Subcutaneous abdominal adipose tissue (tissue), 5 donors: ENCODE measurements at regions not wholly inside any gene's neighbourhood (a gene's known extent, or its start where the extent isn't known, plus 50 kb on each side); places are given as distances from the start of the nearest gene placed in this dataset.

ENCODE experiments used
- H3K27ac ChIP-seq: one replicate; pipeline ENCODE4 v1.7.0; 2013; ENCODE audit warnings: low read depth, mild to moderate bottlenecking, inconsistent platforms, low read length, moderate library complexity
- H3K27me3 ChIP-seq, 5 donors: one replicate each; pipeline ENCODE4 v1.7.0; 2013; ENCODE audit warnings: low read length in 5 of 5, inconsistent platforms in 1 of 5; ENCODE audit not compliant: control insufficient read depth in 5 of 5, insufficient read depth in 4 of 5
- H3K36me3 ChIP-seq, 5 donors: one replicate each; pipeline ENCODE4 v1.7.0; 2013; ENCODE audit warnings: low read length in 5 of 5; ENCODE audit not compliant: control insufficient read depth in 5 of 5, insufficient read depth in 5 of 5
- H3K4me1 ChIP-seq, 5 donors: one replicate each; pipeline ENCODE4 v1.7.0; 2013; ENCODE audit warnings: low read length in 5 of 5, mild to moderate bottlenecking in 3 of 5, moderate library complexity in 1 of 5; ENCODE audit not compliant: control insufficient read depth in 5 of 5, insufficient read depth in 5 of 5
- H3K4me3 ChIP-seq, 5 donors: one replicate each; pipeline ENCODE4 v1.7.0; 2013; ENCODE audit warnings: low read length in 5 of 5, low read depth in 1 of 5
- H3K9ac ChIP-seq, 5 donors: one replicate each; pipeline ENCODE4 v1.7.0; 2013; ENCODE audit warnings: low read length in 5 of 5, mild to moderate bottlenecking in 4 of 5, moderate library complexity in 3 of 5
- H3K9me3 ChIP-seq, 5 donors: one replicate each; pipeline ENCODE4 v1.7.0; 2013; ENCODE audit warnings: low read length in 5 of 5; ENCODE audit not compliant: control insufficient read depth in 5 of 5
- donor health status: healthy.
- donor health status: healthy.
- donor health status: healthy.
- donor health status: healthy.
- donor health status: healthy.

DNA sequence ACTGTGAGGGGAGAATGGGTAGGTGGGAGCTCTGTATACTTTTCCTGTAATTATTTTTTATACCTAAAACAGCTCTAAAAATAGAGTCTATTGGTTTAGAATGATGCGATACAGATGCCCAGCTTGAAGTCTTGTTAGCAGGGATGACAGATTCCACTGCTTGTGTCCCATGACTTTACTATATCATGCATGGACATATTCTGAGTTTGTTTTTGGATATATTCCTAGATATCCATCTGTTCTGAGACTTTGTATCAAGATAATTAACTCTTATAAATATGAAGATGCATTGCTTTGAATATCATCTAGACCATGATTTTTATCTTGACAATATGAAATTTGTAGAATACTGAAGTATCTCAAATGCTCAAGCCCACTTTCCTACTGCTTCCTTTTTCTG lies 1058.1 kb downstream of the RAPGEF2 start:
- Histone ChIP-seq H3K9ac (no peak overlapping the region), H3K4me3 (no peak overlapping the region), H3K4me1 (no peaks in the 10 kb centered on the region), H3K27ac (no peak overlapping the region), H3K36me3 (no peaks in the 10 kb centered on the region), H3K27me3 (no peaks in the 10 kb centered on the region), H3K9me3 (peaks cover 0 to 6% (median 5%) of the 10 kb centered on the region in 5 donors)

- Histone ChIP-seq H3K36me3 (no peaks in the 10 kb centered on the region), H3K9me3 (peaks cover 0 to 7% (median 3%) of the 10 kb centered on the region in 5 donors)
These were observed 1072.3 kb downstream of the RAPGEF2 start for GRCh38 chr4:160175064-160175643.

GRCh38 chr4:160180211-160180610 lies 1077.3 kb downstream of the RAPGEF2 start:
- Histone ChIP-seq H3K27me3 (peaks cover 0 to under 1% (median 0%) of the 10 kb centered on the region in 5 donors), H3K9ac (no peak overlapping the region), H3K36me3 (no peaks in the 10 kb centered on the region), H3K4me1 (no peaks in the 10 kb centered on the region), H3K27ac (no peak overlapping the region), H3K4me3 (no peak overlapping the region), H3K9me3 (peaks cover 0 to 2% (median 0%) of the 10 kb centered on the region in 5 donors)

More at GRCh38 chr4:160175064-160175643, 1072.3 kb downstream of the RAPGEF2 start:
- Histone ChIP-seq H3K27ac (no peak overlapping the region), H3K4me1 (no peaks in the 10 kb centered on the region), H3K9ac (no peak overlapping the region), H3K4me3 (no peak overlapping the region), H3K27me3 (peaks cover 0 to 3% (median 0%) of the 10 kb centered on the region in 5 donors)

GRCh38 chr4:160182727-160183126 lies 1079.8 kb downstream of the RAPGEF2 start:
- no peaks in the 10 kb centered on the region for H3K4me1 ChIP-seq
- H3K4me3 ChIP-seq = no peak overlapping the region

GRCh38 chr4:160184884-160185283 lies 1082.0 kb downstream of the RAPGEF2 start:
- H3K9ac ChIP-seq = no peak overlapping the region
- no peak overlapping the region for H3K4me3 ChIP-seq
- H3K4me1 ChIP-seq = no peaks in the 10 kb centered on the region
- H3K27ac ChIP-seq = no peak overlapping the region
- H3K9me3 ChIP-seq = peaks cover 0 to 3% (median 2%) of the 10 kb centered on the region in 5 donors
- H3K27me3 ChIP-seq = no peaks in the 10 kb centered on the region
- H3K36me3 ChIP-seq = no peaks in the 10 kb centered on the region

More at GRCh38 chr4:160182727-160183126, 1079.8 kb downstream of the RAPGEF2 start:
- H3K27me3 ChIP-seq = no peaks in the 10 kb centered on the region
- no peak overlapping the region for H3K9ac ChIP-seq
- peaks cover 0 to 2% (median 0%) of the 10 kb centered on the region in 5 donors for H3K9me3 ChIP-seq
- no peak overlapping the region for H3K27ac ChIP-seq
- no peaks in the 10 kb centered on the region for H3K36me3 ChIP-seq

DNA sequence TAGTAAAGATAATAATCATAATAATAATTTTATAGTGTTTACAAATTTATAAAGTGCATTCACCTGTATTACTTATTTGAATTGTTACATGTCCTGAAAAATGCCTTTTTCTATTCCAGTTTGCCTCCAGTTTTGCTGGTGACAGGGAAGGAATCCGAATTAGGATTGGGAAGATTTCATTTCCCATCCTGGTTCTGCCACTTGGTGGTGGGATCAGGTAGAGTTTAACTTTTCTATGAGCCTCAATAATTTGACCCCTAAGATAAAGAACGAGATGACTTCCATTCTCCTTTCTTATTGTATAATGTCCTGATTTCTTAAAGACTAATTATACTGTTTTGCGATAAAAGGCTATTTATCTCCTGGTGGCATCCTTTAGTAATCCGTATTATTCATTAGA lies 1090.9 kb downstream of the RAPGEF2 start:
- Histone ChIP-seq H3K4me1 (no peaks in the 10 kb centered on the region), H3K4me3 (no peak overlapping the region), H3K36me3 (no peaks in the 10 kb centered on the region), H3K27me3 (no peaks in the 10 kb centered on the region), H3K27ac (no peak overlapping the region), H3K9ac (no peak overlapping the region), H3K9me3 (no peaks in the 10 kb centered on the region)

GRCh38 chr4:160194716-160195115 lies 1091.8 kb downstream of the RAPGEF2 start:
- peaks cover 0 to 2% (median 0%) of the 10 kb centered on the region in 5 donors for H3K9me3 ChIP-seq
- no peaks in the 10 kb centered on the region for H3K27me3 ChIP-seq
- H3K27ac ChIP-seq = no peak overlapping the region
- H3K9ac ChIP-seq = no peak overlapping the region
- no peaks in the 10 kb centered on the region for H3K36me3 ChIP-seq
- H3K4me3 ChIP-seq = no peak overlapping the region
- H3K4me1 ChIP-seq = no peaks in the 10 kb centered on the region

GRCh38 chr4:160202802-160203201 lies 1099.9 kb downstream of the RAPGEF2 start:
- Histone ChIP-seq H3K4me3 (no peak overlapping the region), H3K9me3 (peaks cover 0 to 9% (median 0%) of the 10 kb centered on the region in 5 donors), H3K36me3 (no peaks in the 10 kb centered on the region), H3K27me3 (no peaks in the 10 kb centered on the region), H3K9ac (no peak overlapping the region), H3K27ac (no peak overlapping the region), H3K4me1 (no peaks in the 10 kb centered on the region)

DNA sequence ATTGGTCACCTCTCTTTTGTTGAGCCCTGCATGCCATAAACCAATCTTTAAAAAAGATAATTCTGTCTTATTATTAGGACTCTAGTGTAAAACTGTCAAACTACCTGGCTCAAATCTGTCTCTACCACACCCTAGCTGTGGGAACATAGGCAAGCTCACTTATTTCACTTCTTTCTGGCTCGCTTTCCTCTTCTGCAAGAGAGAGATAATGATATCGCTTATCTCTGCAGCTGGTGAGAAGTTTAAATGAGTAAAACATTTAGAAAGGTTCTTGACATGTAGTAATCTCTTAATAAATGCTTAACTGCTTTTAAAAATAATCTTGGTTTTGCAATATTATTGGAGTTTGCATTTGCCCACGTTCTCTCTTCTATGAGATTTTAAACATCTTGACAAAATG lies 1109.2 kb downstream of the RAPGEF2 start:
- no peaks in the 10 kb centered on the region for H3K27me3 ChIP-seq
- no peak overlapping the region for H3K27ac ChIP-seq
- H3K36me3 ChIP-seq = no peaks in the 10 kb centered on the region
- no peaks in the 10 kb centered on the region for H3K4me1 ChIP-seq
- no peak overlapping the region for H3K9ac ChIP-seq
- no peak overlapping the region for H3K4me3 ChIP-seq
- H3K9me3 ChIP-seq = peaks cover 0 to 8% (median 0%) of the 10 kb centered on the region in 5 donors

DNA sequence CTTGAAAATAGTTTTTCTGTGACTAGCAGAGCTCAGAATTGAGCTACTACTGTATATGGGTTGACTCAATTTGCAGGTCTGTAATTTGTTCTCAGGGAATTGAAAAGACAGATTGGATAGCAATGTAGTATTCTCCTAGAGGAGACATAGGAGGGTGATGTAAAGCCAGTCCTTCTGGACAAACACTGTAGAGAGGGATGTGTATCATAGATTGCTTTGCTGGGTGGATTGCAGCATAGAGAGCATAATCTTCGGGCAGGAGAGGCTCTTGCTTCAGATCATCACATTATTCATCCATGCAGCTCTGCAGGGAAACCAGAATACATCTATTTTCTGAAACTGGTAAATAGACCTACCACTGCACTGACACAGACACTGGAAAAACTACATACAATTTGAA lies 1110.5 kb downstream of the RAPGEF2 start:
- no peak overlapping the region for H3K9ac ChIP-seq
- peaks cover 0 to 8% (median 0%) of the 10 kb centered on the region in 5 donors for H3K9me3 ChIP-seq
- no peak overlapping the region for H3K4me3 ChIP-seq
- no peak overlapping the region for H3K27ac ChIP-seq
- no peaks in the 10 kb centered on the region for H3K27me3 ChIP-seq
- H3K4me1 ChIP-seq = no peaks in the 10 kb centered on the region
- H3K36me3 ChIP-seq = no peaks in the 10 kb centered on the region
